HL-60 (cell line): ENCODE measurements at regions not wholly inside any gene's neighbourhood (a gene's known extent, or its start where the extent isn't known, plus 50 kb on each side); places are given as distances from the start of the nearest gene placed in this dataset.
"Not testable (repeated sequence)": the region's sequence is repeated elsewhere in the genome, so short reads cannot be mapped to it uniquely, and the experiment has no call there.

ENCODE experiments used
- DNase-seq, 2 experiments: peaks; one replicate each; pipeline ENCODE4 v3.0.0-alpha.2; 2010 to 2020; ENCODE audit warnings: low read depth in 1 of 2, low spot score in 1 of 2
- H3K27ac ChIP-seq: fragments of 250-450 bp; sonication (Bioruptor Pico); replicated peaks from 2 replicates; pipeline ENCODE4 v1.5.1; 2020; ENCODE audit warnings: mild to moderate bottlenecking, moderate library complexity
- H3K27me3 ChIP-seq: fragments of 250-450 bp; sonication (Bioruptor Pico); 2 replicates; pipeline ENCODE4 v1.5.1; 2021; ENCODE audit warnings: mild to moderate bottlenecking, moderate library complexity; ENCODE audit not compliant: insufficient read depth, poor library complexity, severe bottlenecking
- H3K4me3 ChIP-seq: replicated peaks from 2 replicates; pipeline ENCODE4 v1.5.1; 2011; ENCODE audit warnings: mild to moderate bottlenecking, control low read depth, low read length; ENCODE audit not compliant: insufficient read depth
- CTCF ChIP-seq: IDR thresholded peaks from one replicate; pipeline ENCODE4 v1.5.1; 2011; ENCODE audit warnings: low read length, control low read depth, inconsistent platforms; ENCODE audit not compliant: insufficient read depth
- GABPA ChIP-seq: IDR thresholded peaks from 2 replicates; pipeline ENCODE4 v1.6.1; 2012; ENCODE audit warnings: low read depth
- POLR2AphosphoS5 ChIP-seq: IDR thresholded peaks from 2 replicates; pipeline ENCODE4 v1.6.1; 2012; ENCODE audit warnings: low read depth
- SPI1 ChIP-seq: IDR thresholded peaks from 2 replicates; pipeline ENCODE4 v1.6.1; 2012; ENCODE audit warnings: low read depth, mild to moderate bottlenecking, borderline replicate concordance
- TF ChIP-seq, protein P1 (sequence below): IDR thresholded peaks from 2 replicates; pipeline ENCODE4 v1.6.1; 2012; ENCODE audit warnings: low read depth; ENCODE audit not compliant: insufficient replicate concordance

DNA sequence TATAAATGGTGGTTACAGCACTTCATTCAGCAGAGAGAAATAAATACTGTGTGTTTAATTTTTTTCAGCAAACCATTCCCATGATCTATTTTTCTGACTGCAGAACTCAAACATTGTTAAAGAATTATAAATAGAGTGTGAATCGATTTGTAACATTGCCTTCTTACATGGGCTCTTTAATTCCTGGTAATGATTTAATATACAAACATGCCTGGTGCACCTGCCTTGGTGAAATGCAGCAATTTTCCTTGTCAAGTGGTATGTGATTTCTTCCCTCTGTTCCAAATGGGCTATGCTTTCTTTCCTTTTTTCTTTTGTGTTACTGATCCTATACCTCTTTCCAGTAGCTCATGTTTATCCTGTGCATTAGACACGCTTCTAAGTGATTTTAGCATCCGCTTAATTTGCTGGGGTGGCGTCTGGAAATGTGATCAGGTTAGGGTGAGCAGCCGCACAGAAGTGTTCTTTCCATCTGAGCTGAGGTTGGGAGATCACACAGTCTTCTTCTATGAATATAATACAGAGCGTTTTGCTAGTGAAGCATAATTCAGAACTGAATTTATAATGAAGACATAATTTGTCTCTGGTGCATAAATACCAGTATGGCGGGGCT lies 94.3 kb upstream of the ITGB1 start:
- no peak for DNase-seq
- H3K27ac ChIP-seq, result no peak overlapping the region
- no peaks in the 10 kb centered on the region for H3K27me3 ChIP-seq
- TF ChIP-seq, protein P1, sequence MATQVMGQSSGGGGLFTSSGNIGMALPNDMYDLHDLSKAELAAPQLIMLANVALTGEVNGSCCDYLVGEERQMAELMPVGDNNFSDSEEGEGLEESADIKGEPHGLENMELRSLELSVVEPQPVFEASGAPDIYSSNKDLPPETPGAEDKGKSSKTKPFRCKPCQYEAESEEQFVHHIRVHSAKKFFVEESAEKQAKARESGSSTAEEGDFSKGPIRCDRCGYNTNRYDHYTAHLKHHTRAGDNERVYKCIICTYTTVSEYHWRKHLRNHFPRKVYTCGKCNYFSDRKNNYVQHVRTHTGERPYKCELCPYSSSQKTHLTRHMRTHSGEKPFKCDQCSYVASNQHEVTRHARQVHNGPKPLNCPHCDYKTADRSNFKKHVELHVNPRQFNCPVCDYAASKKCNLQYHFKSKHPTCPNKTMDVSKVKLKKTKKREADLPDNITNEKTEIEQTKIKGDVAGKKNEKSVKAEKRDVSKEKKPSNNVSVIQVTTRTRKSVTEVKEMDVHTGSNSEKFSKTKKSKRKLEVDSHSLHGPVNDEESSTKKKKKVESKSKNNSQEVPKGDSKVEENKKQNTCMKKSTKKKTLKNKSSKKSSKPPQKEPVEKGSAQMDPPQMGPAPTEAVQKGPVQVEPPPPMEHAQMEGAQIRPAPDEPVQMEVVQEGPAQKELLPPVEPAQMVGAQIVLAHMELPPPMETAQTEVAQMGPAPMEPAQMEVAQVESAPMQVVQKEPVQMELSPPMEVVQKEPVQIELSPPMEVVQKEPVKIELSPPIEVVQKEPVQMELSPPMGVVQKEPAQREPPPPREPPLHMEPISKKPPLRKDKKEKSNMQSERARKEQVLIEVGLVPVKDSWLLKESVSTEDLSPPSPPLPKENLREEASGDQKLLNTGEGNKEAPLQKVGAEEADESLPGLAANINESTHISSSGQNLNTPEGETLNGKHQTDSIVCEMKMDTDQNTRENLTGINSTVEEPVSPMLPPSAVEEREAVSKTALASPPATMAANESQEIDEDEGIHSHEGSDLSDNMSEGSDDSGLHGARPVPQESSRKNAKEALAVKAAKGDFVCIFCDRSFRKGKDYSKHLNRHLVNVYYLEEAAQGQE, result no peak
- no peak for TF ChIP-seq POLR2AphosphoS5
- TF ChIP-seq GABPA, result no peak
- no peak for TF ChIP-seq SPI1
- no peak for TF ChIP-seq CTCF
- H3K4me3 ChIP-seq, result no peak overlapping the region

DNA sequence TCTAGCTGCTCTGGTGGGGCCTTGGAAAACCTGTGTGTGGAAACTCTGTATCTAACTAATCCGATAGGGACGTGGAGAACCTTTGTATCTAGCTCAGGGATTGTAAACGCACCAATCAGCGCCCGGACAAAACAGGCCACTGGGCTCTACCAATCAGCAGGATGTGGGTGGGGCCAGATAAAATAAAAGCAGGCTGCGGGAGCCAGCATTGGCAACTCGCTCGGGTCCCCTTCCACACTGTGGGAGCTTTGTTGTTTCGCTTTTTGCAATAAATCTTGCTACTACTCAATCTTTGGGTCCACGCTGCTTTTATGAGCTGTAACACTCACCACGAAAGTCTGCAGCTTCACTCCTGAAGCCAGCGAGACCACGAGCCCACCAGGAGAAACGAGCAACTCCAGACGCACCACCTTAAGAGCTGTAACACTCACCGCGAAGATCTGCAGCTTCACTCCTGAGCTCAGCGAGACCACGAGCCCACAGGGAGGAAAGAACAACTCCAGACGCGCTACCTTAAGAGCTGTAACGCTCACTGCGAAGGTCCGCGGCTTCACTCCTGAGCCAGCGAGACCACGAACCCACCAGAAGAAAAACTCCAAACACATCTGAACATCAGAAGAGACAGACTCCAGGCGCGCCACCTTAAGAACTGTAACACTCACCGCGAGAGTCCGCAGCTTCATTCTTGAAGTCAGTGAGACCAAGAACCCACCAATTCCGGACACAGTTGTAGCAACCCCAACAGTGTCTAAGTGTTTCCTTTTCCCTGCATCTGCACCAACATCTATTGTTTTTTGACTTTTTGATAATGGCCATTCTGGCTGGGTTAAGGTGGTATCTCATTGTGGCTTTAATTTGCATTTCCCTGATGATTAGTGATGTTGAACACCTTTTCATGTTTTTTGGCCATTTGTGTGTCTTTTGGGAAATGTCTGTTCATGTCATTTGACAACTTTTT lies 92.2 kb upstream of the ITGB1 start:
- not testable (repeated sequence) for H3K4me3 ChIP-seq

GRCh38 chr10:33048223-33048622 lies 90.2 kb upstream of the ITGB1 start:
- H3K27ac ChIP-seq, result no peak overlapping the region
- no peak for DNase-seq
- no peak for TF ChIP-seq SPI1
- no peaks in the 10 kb centered on the region for H3K27me3 ChIP-seq
- no peak overlapping the region for H3K4me3 ChIP-seq

More for the DNA sequence above, 92.2 kb upstream of the ITGB1 start:
- not testable (repeated sequence) for DNase-seq, H3K27ac ChIP-seq, H3K27me3 ChIP-seq

DNA sequence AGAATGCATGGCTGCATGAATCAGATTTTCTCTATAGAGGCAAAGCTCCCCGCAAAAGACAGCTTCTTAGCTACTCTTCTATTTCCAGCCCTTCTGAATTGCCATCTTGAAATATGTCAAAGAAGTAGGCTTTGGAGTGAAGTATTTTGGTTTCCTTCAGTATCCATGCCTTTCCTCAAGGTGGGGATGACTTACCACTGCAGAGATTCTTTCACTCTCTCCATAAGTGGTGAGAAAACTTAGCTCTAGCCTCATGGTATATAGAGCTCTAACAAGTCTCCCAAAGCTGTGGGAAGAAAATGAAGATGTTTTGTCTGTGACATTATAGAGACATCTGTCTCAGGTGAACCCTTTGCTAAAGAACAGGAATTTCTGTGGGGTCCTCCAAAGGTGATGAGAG lies 89.6 kb upstream of the ITGB1 start:
- H3K27ac ChIP-seq, result no peak overlapping the region
- TF ChIP-seq POLR2AphosphoS5, result no peak
- TF ChIP-seq, protein P1, result no peak
- TF ChIP-seq SPI1, result no peak
- TF ChIP-seq GABPA, result no peak
- TF ChIP-seq CTCF, result no peak
- no peaks in the 10 kb centered on the region for H3K27me3 ChIP-seq
- no peak overlapping the region for H3K4me3 ChIP-seq
- DNase-seq, result no peak
